ENCODE measurements at regions not wholly inside any gene's neighbourhood (a gene's known extent, or its start where the extent isn't known, plus 50 kb on each side); places are given as distances from the start of the nearest gene placed in this dataset.
"Not testable (repeated sequence)": the region's sequence is repeated elsewhere in the genome, so short reads cannot be mapped to it uniquely, and the experiment has no call there.

GRCh38 chr17:47057830-47058229 is 78.8 kb upstream of the RPRML start:
- no peaks in the 10 kb centered on the region for H4K20me1 ChIP-seq (ENCODE audit: insufficient read depth, low read length)
- no peaks in the 10 kb centered on the region for H3K79me2 ChIP-seq (ENCODE audit: low read length)
- no peak overlapping the region for H2AFZ ChIP-seq (ENCODE audit: low read depth, low read length)
- no peak overlapping the region for H3K27ac ChIP-seq (ENCODE audit: low read length)
- H3K4me1 ChIP-seq (ENCODE audit: low read length), result no peaks in the 10 kb centered on the region
- no peak overlapping the region for H3K9ac ChIP-seq (ENCODE audit: low read length)
- no peak overlapping the region for H3K4me2 ChIP-seq (ENCODE audit: low read length)
- H3K4me3 ChIP-seq (ENCODE audit: low read length), result no peak overlapping the region
- no peaks in the 10 kb centered on the region for H3K36me3 ChIP-seq (replicated peaks; ENCODE audit: low read depth, low read length)
- TF ChIP-seq EZH2phosphoT487 (IDR thresholded peaks at IDR 0.05; ENCODE audit: low read depth) (no peak), CTCF (IDR thresholded peaks at IDR 0.05; ENCODE audit: low read depth, low read length) (no peak)
- H3K9me3 ChIP-seq (ENCODE audit: insufficient read depth, low read length), result no peaks in the 10 kb centered on the region
- H3K27me3 ChIP-seq (ENCODE audit: low read depth, low read length), result no peaks in the 10 kb centered on the region

DNA sequence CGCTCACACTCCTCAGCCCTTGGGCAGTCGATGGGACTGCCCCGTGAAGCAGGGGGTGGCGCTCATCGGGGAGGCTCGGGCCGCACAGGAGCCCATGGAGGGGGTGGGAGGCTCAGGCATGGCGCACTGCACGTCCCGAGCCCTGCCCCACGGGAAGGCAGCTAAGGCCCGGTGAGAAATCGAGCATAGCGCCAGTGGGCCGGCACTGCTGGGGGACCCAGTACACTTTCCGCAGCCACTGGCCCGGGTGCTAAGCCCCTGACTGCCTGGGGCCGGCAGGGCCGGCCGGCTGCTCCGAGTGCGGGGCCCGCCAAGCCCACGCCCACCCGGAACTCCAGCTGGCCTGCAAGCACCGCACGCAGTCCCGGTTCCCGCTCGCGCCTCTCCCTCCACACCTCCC is 78.2 kb upstream of the RPRML start:
- H3K9ac ChIP-seq (ENCODE audit: low read length); H3K4me2 ChIP-seq (ENCODE audit: low read length); H3K9me3 ChIP-seq (ENCODE audit: insufficient read depth, low read length); H3K36me3 ChIP-seq (replicated peaks; ENCODE audit: low read depth, low read length); H3K27ac ChIP-seq (ENCODE audit: low read length); H3K4me3 ChIP-seq (ENCODE audit: low read length); H3K79me2 ChIP-seq (ENCODE audit: low read length); H4K20me1 ChIP-seq (ENCODE audit: insufficient read depth, low read length); H3K4me1 ChIP-seq (ENCODE audit: low read length); H3K27me3 ChIP-seq (ENCODE audit: low read depth, low read length); H2AFZ ChIP-seq (ENCODE audit: low read depth, low read length): not testable (repeated sequence)

DNA sequence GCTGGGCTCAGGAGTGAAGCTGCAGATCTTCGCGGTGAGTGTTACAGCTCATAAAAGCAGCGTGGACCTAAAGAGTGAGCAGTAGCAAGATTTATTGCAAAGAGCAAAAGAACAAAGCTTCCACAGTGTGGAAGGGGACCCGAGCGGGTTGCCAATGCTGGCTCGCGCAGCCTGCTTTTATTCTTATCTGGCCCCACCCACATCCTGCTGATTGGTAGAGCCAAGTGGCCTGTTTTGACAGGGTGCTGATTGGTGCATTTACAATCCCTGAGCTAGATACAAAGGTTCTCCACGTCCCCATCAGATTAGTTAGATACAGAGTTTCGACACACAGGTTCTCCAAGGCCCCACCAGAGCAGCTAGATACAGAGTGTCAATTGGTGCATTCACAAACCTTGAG is 77.6 kb upstream of the RPRML start:
- H4K20me1 ChIP-seq (ENCODE audit: insufficient read depth, low read length); H2AFZ ChIP-seq (ENCODE audit: low read depth, low read length); H3K79me2 ChIP-seq (ENCODE audit: low read length); H3K4me3 ChIP-seq (ENCODE audit: low read length); H3K4me1 ChIP-seq (ENCODE audit: low read length); H3K4me2 ChIP-seq (ENCODE audit: low read length); H3K36me3 ChIP-seq (replicated peaks; ENCODE audit: low read depth, low read length); H3K9ac ChIP-seq (ENCODE audit: low read length); H3K9me3 ChIP-seq (ENCODE audit: insufficient read depth, low read length); H3K27ac ChIP-seq (ENCODE audit: low read length); H3K27me3 ChIP-seq (ENCODE audit: low read depth, low read length): not testable (repeated sequence)

Measured in OCI-LY3 (cell line).